IPS-15b (cell line): ENCODE measurements at regions not wholly inside any gene's neighbourhood (a gene's known extent, or its start where the extent isn't known, plus 50 kb on each side); places are given as distances from the start of the nearest gene placed in this dataset.

ENCODE experiments used
- H3K27me3 ChIP-seq: one replicate; pipeline ENCODE4 v1.6.1; 2013; ENCODE audit warnings: low read length; ENCODE audit not compliant: control insufficient read depth, insufficient read depth
- H3K36me3 ChIP-seq: one replicate; pipeline ENCODE4 v1.6.1; 2013; ENCODE audit warnings: low read length; ENCODE audit not compliant: control insufficient read depth, insufficient read depth
- H3K4me1 ChIP-seq: one replicate; pipeline ENCODE4 v1.6.1; 2013; ENCODE audit warnings: mild to moderate bottlenecking, low read length; ENCODE audit not compliant: control insufficient read depth, insufficient read depth
- H3K4me3 ChIP-seq: one replicate; pipeline ENCODE4 v1.5.1; 2013; ENCODE audit warnings: low read depth, low read length
- H3K9ac ChIP-seq: one replicate; pipeline ENCODE4 v1.6.1; 2013; ENCODE audit warnings: low read depth, mild to moderate bottlenecking, low read length
- H3K9me3 ChIP-seq: one replicate; pipeline ENCODE4 v1.6.1; 2013; ENCODE audit warnings: mild to moderate bottlenecking, low read length; ENCODE audit not compliant: control insufficient read depth, insufficient read depth

DNA sequence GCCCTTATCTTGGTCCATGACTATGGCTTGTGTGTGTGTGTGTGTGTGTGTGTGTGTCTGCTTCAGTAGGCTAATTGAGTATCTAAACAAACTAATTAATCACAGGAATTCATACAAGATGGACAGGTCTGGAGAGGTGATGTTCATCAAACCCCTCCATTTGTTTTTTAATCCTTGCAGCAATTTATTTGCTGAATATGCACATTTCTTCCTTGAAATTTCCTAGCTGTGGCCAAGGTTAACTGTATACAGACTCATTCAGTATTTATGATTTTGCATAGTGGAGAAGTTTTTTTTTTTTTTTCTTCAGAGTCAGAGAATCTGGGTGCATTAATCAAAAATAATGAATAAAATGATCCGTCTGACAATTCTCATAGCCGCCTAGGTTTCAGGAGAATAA, 74.7 kb upstream of the TSHZ3 start:
- Histone ChIP-seq H3K36me3 (no peaks in the 10 kb centered on the region), H3K4me3 (no peak overlapping the region), H3K9ac (no peak overlapping the region), H3K4me1 (peaks cover 27% of the 10 kb centered on the region), H3K27me3 (no peaks in the 10 kb centered on the region), H3K9me3 (no peaks in the 10 kb centered on the region)

DNA sequence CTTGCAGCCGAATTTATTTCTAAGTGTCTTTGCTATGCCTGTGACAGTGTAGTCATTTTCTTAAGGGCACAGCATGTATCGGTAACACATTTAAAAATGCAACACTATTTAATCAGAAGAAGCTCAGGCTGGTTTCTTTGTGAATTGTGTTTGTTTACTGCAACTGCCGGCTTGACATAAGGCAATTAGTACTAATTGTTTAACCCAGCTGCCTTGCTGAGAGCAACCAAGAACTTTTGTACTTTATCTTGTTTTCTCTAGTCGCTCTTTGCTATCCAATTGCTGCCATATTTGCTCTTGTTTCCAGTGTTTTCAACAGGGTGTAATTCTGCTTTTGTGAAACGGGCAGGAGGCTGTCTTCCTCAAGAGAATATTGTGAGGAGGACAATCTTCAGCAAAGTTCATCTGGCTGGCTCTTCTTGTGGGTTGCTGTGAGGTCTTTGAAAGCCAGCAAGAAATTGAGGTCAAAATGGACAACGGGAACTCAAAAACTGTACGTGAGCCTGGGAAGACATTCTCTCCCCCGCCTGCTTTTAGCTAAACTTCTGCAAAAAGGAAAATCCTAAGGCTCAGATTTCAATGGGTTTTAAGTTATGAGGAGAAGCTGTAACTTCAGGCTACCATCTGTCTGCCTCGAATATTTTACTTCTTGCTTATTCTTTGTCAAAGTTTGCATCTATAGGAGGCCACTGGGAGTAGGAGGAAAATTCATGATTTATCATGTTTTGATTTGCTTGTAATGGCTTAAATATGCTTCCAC, 75.8 kb upstream of the TSHZ3 start:
- no peak overlapping the region for H3K9ac ChIP-seq
- H3K9me3 ChIP-seq: no peaks in the 10 kb centered on the region
- peaks cover 21% of the 10 kb centered on the region for H3K4me1 ChIP-seq
- no peaks in the 10 kb centered on the region for H3K36me3 ChIP-seq
- no peaks in the 10 kb centered on the region for H3K27me3 ChIP-seq
- no peak overlapping the region for H3K4me3 ChIP-seq

DNA sequence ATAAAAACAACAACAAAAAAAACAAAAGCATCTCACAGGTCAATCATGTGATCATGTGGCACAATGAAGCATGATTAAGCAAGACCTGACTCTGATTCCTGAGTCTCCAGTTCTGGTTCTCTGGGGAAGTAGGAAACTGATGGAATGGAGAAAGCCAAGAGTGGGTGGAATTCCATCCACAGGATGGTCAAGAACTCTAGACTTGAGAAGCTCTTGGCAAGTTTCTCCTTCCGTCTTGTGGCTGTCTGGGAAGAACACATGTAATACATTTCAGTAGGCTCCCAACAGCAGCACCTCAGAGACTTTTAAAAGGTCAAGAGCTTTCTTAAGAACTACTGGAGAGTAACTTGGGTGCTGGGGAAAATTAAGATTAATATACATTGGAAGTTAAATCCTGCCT, 78.6 kb upstream of the TSHZ3 start:
- H3K9ac ChIP-seq: no peak overlapping the region
- H3K4me1 ChIP-seq: peaks cover 7% of the 10 kb centered on the region
- no peaks in the 10 kb centered on the region for H3K9me3 ChIP-seq
- no peak overlapping the region for H3K4me3 ChIP-seq
- no peaks in the 10 kb centered on the region for H3K36me3 ChIP-seq
- H3K27me3 ChIP-seq: no peaks in the 10 kb centered on the region

DNA sequence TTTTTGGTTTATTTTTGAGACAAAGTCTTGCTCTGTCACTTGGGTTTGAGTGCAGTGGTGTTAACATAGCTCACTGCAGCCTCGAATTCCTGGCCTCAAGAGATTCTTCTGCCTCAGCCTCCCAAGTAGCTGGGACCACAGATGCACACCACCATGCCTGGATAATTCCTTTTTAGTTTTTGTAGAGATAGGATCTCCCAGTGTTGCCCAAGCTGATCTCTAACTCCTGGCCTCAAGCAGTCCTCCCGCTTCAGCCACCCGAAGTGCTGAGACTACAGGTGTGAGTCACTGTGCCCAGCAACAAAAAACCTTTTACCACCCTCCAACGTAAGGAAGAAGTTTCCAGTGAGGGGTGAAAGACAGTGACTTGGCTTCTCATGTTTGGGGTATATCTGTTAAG, 81.1 kb upstream of the TSHZ3 start:
- H3K9ac ChIP-seq: no peak overlapping the region
- no peaks in the 10 kb centered on the region for H3K27me3 ChIP-seq
- no peak overlapping the region for H3K4me3 ChIP-seq
- no peaks in the 10 kb centered on the region for H3K36me3 ChIP-seq
- H3K4me1 ChIP-seq: peaks cover 2% of the 10 kb centered on the region
- no peaks in the 10 kb centered on the region for H3K9me3 ChIP-seq

DNA sequence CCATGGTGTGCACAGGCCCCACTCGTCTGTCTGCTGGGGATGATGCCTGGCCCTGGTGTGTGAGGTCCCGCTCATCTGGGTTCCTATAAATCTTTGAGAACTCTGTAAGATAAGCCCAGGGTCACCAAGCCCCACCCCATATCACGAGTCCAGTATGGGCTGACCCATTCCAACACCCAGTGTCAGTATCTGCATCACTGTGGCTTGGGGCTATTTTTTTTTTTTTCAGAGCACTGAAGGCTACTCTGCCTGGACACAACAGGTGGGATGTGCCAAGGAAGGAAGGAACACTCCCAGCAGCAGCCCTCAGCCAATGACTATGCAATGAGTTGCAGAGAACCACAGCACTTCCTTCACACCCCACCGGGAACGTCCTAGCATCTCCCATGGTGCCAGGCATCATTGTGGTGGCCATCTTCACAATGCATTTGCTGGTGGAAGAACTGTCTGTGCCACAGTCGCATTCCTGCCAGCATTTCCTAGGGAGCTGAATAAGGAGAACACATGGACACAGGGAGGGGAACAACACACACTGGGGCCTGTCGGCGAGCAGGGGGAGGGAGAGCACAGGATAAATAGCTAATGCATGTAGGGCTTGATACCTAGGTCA, 83.1 kb upstream of the TSHZ3 start:
- no peak overlapping the region for H3K9ac ChIP-seq
- no peaks in the 10 kb centered on the region for H3K27me3 ChIP-seq
- H3K4me3 ChIP-seq: no peak overlapping the region
- H3K9me3 ChIP-seq: no peaks in the 10 kb centered on the region
- no peaks in the 10 kb centered on the region for H3K36me3 ChIP-seq
- no peaks in the 10 kb centered on the region for H3K4me1 ChIP-seq

DNA sequence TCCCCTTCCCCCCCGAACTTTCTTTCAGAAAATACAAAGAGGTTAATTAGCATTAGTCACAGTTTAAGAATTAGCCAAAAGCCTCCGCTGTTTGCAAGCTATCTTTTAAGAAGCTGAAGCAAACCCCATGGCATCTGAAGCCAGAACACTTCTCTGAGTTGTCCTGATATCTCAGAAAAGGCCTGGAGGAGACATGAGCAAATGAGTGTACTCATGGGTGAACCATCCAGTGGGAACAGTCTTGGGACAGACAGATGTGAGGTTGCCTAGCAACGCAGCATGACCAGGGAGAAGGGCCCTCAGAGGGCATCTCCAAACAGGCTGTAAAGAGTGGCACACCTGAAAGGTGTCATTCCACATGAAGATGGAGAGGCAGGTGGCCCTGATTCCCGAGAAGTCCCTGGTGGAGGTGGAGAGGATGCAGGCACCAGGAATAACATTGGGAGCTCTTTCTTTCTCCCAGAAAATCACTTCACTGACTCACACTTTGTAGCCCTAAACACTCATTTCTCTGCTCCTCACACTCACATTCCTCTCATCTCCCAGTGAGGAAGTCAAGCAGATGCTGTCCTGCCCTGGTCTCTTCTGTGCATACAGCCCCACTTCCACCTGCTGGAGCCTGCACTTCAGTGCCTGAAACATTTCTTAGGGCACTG, 87.0 kb upstream of the TSHZ3 start:
- no peaks in the 10 kb centered on the region for H3K27me3 ChIP-seq
- H3K9me3 ChIP-seq: no peaks in the 10 kb centered on the region
- no peaks in the 10 kb centered on the region for H3K36me3 ChIP-seq
- no peak overlapping the region for H3K4me3 ChIP-seq
- H3K9ac ChIP-seq: no peak overlapping the region
- no peaks in the 10 kb centered on the region for H3K4me1 ChIP-seq

DNA sequence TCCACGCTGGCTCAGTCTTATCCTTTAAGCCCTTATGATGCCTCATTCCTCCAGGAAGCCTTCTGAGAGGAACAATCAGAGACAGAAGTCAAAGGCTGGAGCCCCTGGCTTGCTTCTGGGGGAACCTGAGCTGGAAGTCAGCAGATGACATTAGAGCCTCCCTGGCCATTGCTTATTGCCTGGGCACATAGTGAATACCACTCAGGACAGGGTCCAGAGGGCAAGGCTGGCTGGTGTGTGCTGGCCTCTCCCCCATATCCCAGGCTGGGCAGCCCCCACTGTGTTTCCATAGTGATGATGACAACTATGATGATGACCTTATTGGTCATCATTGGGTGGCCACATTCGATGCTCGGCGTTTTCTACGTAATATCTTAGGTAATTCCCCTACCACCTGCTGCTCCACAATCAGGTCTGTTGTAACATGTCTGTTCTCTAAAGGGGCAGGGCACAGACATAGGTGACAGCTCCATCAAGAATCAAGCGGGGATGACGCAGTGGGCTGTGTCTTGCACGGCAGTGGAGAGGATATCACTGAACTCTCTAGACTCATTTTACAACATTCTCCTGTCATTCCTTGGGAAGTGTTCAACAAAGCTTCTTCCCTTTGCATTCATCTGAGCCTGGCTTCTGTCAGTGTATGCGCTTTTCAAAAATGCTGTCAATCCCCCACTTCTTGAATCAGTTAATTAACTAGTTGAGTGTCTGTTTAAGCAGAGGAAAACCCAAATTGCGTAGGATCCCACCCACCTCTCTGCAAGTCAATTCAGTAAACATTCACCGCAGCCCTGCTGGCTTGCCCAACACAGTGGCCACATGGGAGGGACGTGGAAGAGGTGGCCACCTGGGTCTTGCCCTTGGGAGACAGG, 89.4 kb upstream of the TSHZ3 start:
- no peaks in the 10 kb centered on the region for H3K36me3 ChIP-seq
- no peaks in the 10 kb centered on the region for H3K27me3 ChIP-seq
- no peaks in the 10 kb centered on the region for H3K9me3 ChIP-seq
- no peaks in the 10 kb centered on the region for H3K4me1 ChIP-seq
- no peak overlapping the region for H3K9ac ChIP-seq
- no peak overlapping the region for H3K4me3 ChIP-seq

DNA sequence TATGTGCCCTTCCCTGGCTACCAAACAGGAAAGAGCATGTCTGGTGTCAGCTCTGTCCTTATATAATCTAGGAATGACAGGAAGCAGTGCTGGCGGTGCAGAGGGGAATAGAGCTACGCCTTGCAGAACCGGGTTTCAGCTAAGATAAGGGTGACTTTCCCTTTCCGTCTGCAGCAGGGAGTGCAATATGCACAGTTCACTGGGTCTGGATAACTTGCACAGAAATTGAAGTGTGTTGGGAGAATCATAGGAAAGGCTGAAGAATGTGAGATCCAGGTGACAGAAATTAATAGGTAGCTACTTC, 90.0 kb upstream of the TSHZ3 start:
- H3K27me3 ChIP-seq: no peaks in the 10 kb centered on the region
- H3K9ac ChIP-seq: no peak overlapping the region
- no peaks in the 10 kb centered on the region for H3K9me3 ChIP-seq
- no peaks in the 10 kb centered on the region for H3K36me3 ChIP-seq
- no peaks in the 10 kb centered on the region for H3K4me1 ChIP-seq
- H3K4me3 ChIP-seq: no peak overlapping the region

DNA sequence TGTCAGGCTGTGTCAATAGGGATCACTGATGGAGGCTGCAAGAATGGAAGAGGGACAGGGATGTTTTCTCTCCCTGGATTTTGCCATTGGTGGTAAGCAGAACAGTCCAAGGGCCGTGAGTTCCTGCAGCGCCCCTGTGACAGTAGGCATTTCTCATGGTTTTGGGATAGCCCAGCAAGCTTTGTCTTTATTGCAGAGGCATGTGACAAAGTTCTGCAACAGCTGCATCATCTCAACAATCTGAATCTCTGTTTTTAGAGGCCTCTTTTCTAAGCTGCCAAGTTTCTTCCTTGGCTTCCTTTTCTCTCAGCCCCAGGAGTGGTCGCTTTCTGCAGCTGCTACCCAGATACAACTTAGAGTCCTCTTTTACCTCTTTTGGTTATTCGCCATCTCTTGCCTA, 95.7 kb upstream of the TSHZ3 start:
- no peak overlapping the region for H3K9ac ChIP-seq
- H3K4me1 ChIP-seq: no peaks in the 10 kb centered on the region
- no peaks in the 10 kb centered on the region for H3K36me3 ChIP-seq
- no peaks in the 10 kb centered on the region for H3K9me3 ChIP-seq
- no peak overlapping the region for H3K4me3 ChIP-seq
- H3K27me3 ChIP-seq: no peaks in the 10 kb centered on the region

DNA sequence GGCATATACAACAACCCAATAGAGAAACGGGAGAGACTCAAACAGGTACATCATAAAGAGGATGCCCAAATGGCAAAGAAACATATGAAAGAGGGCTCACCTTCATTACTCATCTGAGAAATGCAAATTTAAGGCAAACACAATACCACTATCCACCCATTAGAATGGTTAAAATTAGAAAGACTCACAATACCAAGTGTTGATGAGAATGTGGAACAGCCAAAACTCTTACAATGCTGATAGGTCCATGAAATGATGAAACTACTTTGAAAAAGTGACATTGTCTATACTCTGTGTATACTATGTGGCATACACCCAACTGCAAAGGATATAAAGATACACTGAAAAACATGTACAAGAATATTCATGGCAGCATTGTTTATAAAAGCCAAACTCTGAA, 96.2 kb upstream of the TSHZ3 start:
- H3K4me1 ChIP-seq: no peaks in the 10 kb centered on the region

DNA sequence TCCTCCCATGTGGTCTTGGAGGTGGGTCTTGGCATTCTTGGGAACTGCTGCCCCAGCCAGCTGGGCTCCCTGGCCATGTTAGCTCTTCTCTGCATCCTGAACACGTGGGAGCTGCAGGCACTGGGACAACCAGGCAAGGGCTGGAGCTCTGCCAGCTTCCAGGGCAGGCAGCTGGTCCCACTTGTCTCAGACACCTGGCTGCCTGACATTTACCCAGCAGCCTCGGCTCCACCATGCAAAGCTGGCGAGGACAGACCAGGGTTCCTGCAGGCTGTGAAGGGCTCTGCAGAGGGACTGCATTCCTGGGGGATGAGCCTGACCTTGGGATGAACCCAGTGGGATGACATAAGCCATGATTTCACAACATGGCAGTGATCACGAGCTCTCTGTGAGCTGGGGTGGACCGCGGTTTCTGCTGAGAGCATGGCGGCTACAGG, 99.0 kb upstream of the TSHZ3 start:
- Histone ChIP-seq H3K9ac (no peak overlapping the region), H3K27me3 (no peaks in the 10 kb centered on the region), H3K9me3 (no peaks in the 10 kb centered on the region), H3K4me1 (no peaks in the 10 kb centered on the region), H3K36me3 (no peaks in the 10 kb centered on the region), H3K4me3 (no peak overlapping the region)

More for the DNA sequence above, 96.2 kb upstream of the TSHZ3 start:
- Histone ChIP-seq H3K36me3 (no peaks in the 10 kb centered on the region), H3K9me3 (no peaks in the 10 kb centered on the region), H3K27me3 (no peaks in the 10 kb centered on the region), H3K4me3 (no peak overlapping the region), H3K9ac (no peak overlapping the region)
